ENCODE measurements at regions not wholly inside any gene's neighbourhood (a gene's known extent, or its start where the extent isn't known, plus 50 kb on each side); places are given as distances from the start of the nearest gene placed in this dataset.
"Not testable (repeated sequence)": the region's sequence is repeated elsewhere in the genome, so short reads cannot be mapped to it uniquely, and the experiment has no call there.

- not testable (repeated sequence) for TF ChIP-seq CTCF, POLR2AphosphoS5, EP300 (IDR thresholded peaks at IDR 0.05)
These were observed 140.7 kb downstream of the SPATA31A7 start for GRCh38 chr9:61330342-61331092.

All from gastroesophageal sphincter (tissue), 3 donors.